Type B pancreatic cell (in vitro differentiated cells): ENCODE measurements at regions not wholly inside any gene's neighbourhood (a gene's known extent, or its start where the extent isn't known, plus 50 kb on each side); places are given as distances from the start of the nearest gene placed in this dataset.

Experiments
- DNase-seq: peaks from one replicate; pipeline ENCODE4 v3.0.0; 2021; ENCODE audit warnings: mixed read lengths; ENCODE audit not compliant: unreplicated experiment; ENCODE audit errors: extremely low spot score
- H3K27ac Mint-ChIP-seq: 2 replicates; pipeline ENCODE4 v1.8.0; 2021; ENCODE audit warnings: mild to moderate bottlenecking, mixed read lengths
- H3K27me3 Mint-ChIP-seq: 2 replicates; pipeline ENCODE4 v1.8.0; 2021; ENCODE audit warnings: mixed read lengths
- H3K36me3 Mint-ChIP-seq: 2 replicates; pipeline ENCODE4 v1.8.0; 2021; ENCODE audit warnings: mixed read lengths
- H3K4me1 Mint-ChIP-seq: one replicate; pipeline ENCODE4 v1.8.0; 2021; ENCODE audit warnings: mixed read lengths; ENCODE audit not compliant: unreplicated experiment
- H3K4me3 Mint-ChIP-seq: 2 replicates; pipeline ENCODE4 v1.8.0; 2021; ENCODE audit warnings: mild to moderate bottlenecking, mixed read lengths
- H3K9me3 Mint-ChIP-seq: 2 replicates; pipeline ENCODE4 v1.8.0; 2021; ENCODE audit warnings: mixed read lengths
- CTCF ChIP-seq: fragments of 200-600 bp; sonication (generic); conservative IDR thresholded peaks from 2 replicates; pipeline ENCODE4 v1.5.0; 2021; ENCODE audit warnings: antibody characterized with exemption, mild to moderate bottlenecking

GRCh38 chr1:220369511-220369910, 97.3 kb upstream of the RAB3GAP2 start:
- Mint-ChIP-seq H3K27me3 (no peaks in the 10 kb centered on the region), H3K27ac (peak overlapping the region; percentile 99), H3K4me3 (no peak overlapping the region), H3K36me3 (peaks cover 3% of the 10 kb centered on the region), H3K9me3 (peaks cover 6% of the 10 kb centered on the region), H3K4me1 (peaks cover 43% of the 10 kb centered on the region)
- TF ChIP-seq CTCF, result no peak
- no peak for DNase-seq

- Mint-ChIP-seq H3K27me3 (no peaks in the 10 kb centered on the region), H3K36me3 (peaks cover 3% of the 10 kb centered on the region), H3K4me3 (peak overlapping the region; percentile 80), H3K9me3 (peaks cover 4% of the 10 kb centered on the region), H3K27ac (peak overlapping the region; percentile 99), H3K4me1 (peaks cover 48% of the 10 kb centered on the region)
- no peak for DNase-seq
- TF ChIP-seq CTCF, result no peak
Observed at GRCh38 chr1:220368352-220369265, 96.4 kb upstream of the RAB3GAP2 start.

DNA sequence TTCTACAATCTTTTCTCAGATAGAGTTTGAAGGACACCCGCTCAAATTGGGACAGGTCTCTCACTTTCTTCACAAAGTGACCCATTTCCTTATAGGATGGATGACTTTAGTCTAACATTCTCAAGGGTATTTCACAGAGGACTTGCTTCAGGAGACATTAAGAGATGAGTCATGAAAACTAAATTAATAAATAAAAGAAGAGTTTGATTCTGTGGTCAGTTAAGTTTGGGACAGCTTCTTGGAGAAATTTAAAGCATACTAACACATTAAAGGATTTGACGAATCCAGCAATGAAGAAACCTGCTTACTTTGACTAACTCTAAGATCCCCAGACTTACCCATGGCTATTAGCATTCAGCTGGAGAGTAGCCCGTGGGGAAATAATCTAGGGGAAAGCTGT, 95.6 kb upstream of the RAB3GAP2 start:
- Mint-ChIP-seq H3K9me3 (peaks cover 4% of the 10 kb centered on the region), H3K4me3 (peak overlapping the region; percentile 80), H3K27me3 (no peaks in the 10 kb centered on the region), H3K27ac (peak overlapping the region; percentile 99), H3K36me3 (peaks cover 3% of the 10 kb centered on the region), H3K4me1 (peaks cover 52% of the 10 kb centered on the region)
- DNase-seq, result no peak
- TF ChIP-seq CTCF, result no peak

- peaks cover 49% of the 10 kb centered on the region for H3K4me1 Mint-ChIP-seq
- no peak overlapping the region for H3K27ac Mint-ChIP-seq
- peaks cover 4% of the 10 kb centered on the region for H3K9me3 Mint-ChIP-seq
- no peak for DNase-seq
- TF ChIP-seq CTCF, result no peak
- peaks cover 3% of the 10 kb centered on the region for H3K36me3 Mint-ChIP-seq
- H3K4me3 Mint-ChIP-seq, result no peak overlapping the region
- no peaks in the 10 kb centered on the region for H3K27me3 Mint-ChIP-seq
Observed at GRCh38 chr1:220366269-220366668, 94.0 kb upstream of the RAB3GAP2 start.

DNA sequence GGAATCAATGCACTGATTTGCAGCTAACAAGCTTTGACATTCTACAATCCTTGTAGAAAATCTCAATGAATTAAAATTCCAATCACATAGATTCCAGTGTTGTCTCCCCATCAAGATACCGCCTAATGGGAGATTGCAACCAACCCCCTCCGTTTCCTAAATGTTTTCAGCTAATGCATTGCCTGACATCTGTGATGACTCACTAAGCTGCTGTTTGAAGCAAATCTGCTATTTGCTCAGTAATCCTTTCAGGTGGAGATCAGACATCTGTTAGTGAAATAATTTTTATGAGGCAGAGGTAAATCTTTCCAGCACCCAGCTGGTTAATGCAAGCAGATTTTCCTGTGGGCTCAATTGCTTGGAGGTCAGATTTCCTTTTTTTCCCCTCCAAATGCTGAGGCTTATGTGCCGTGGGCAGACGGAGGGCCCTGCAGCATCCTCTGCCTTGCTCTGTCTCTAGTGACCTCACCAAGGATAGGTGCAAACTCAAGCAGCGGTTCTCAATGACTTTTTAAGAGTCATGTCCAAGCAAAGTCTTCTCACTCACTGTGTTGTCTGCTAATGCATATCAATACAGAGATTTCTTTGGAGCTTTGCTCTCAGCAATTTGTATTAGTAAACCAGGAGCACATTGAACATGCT, 91.1 kb upstream of the RAB3GAP2 start:
- H3K4me1 Mint-ChIP-seq, result peaks cover 24% of the 10 kb centered on the region
- TF ChIP-seq CTCF, result no peak
- H3K4me3 Mint-ChIP-seq, result no peak overlapping the region
- H3K36me3 Mint-ChIP-seq, result peaks cover under 1% of the 10 kb centered on the region
- no peaks in the 10 kb centered on the region for H3K27me3 Mint-ChIP-seq
- H3K27ac Mint-ChIP-seq, result no peak overlapping the region
- peaks cover 7% of the 10 kb centered on the region for H3K9me3 Mint-ChIP-seq
- DNase-seq, result no peak
